Mucosa of descending colon (tissue), 3 donors: ENCODE measurements at regions not wholly inside any gene's neighbourhood (a gene's known extent, or its start where the extent isn't known, plus 50 kb on each side); places are given as distances from the start of the nearest gene placed in this dataset.

Source experiments
- ATAC-seq: fragments of 200-7000 bp; cut with Tn5 transposase; one replicate; pipeline ENCODE4 v1.9.1; 2020; ENCODE audit warnings: mild to moderate bottlenecking, moderate library complexity
- DNase-seq, 3 donors: peaks; one replicate each; pipeline ENCODE4 v3.0.0-alpha.2; 2020
- H3K36me3 ChIP-seq: fragments of 200-600 bp; one replicate; pipeline ENCODE4 v1.8.0; 2021; ENCODE audit warnings: low read depth, mild to moderate bottlenecking
- H3K4me1 ChIP-seq: fragments of 200-600 bp; one replicate; pipeline ENCODE4 v1.8.0; 2021; ENCODE audit warnings: low read depth, mild to moderate bottlenecking
- H3K4me3 ChIP-seq: fragments of 200-600 bp; one replicate; pipeline ENCODE4 v1.8.0; 2021; ENCODE audit warnings: mild to moderate bottlenecking
- H3K9me3 ChIP-seq: fragments of 200-600 bp; one replicate; pipeline ENCODE4 v1.8.0; 2021; ENCODE audit warnings: mild to moderate bottlenecking
- intact Hi-C, 2 donors: fragments of 100-400 bp; cut with DNase I in 1 of 2; cut with micrococcal nuclease in 1 of 2; formaldehyde crosslinking; loops; one replicate each; pipeline versions ENCODE4 v1.11.0 to v1.11.1; 2022; cut with DNase I, micrococcal nuclease
- TF ChIP-seq, protein P1 (sequence below): fragments of 200-600 bp; IDR thresholded peaks from one replicate; pipeline ENCODE4 v1.8.0; 2022; ENCODE audit warnings: antibody characterized with exemption, mild to moderate bottlenecking
- donor health status: DM: no; HTN: no; CAD: no; lungs with moderate emphysema.
- donor health status: DM: no; HTN: no; CAD: no.
- donor health status: DM: no; HTN: yes; CAD: no.

DNA sequence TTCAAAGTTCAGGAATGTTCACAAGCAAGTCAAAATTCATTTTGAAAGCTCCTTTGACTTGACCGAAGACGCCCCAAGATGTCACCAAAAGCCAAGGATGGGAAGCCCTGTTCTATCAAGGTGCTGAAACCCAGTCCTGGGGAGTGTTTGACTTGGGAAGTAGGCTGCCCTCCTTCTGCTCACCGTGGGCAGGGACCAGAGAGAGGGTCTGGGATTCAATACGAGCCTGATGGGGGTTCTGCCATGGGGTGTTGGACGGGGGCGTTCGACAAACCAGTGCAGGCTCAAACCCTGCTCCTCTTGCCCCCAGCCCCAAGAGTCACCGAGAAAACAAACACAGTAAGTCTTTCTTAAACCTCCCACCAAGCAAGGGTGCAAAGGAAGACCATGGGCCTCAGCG, 150.1 kb upstream of the DIO3 start:
- DNase-seq (no peak), ATAC-seq (no peak)
- Histone ChIP-seq H3K36me3 (no peaks in the 10 kb centered on the region), H3K4me3 (no peak overlapping the region), H3K9me3 (no peaks in the 10 kb centered on the region), H3K4me1 (no peaks in the 10 kb centered on the region)
- intact Hi-C loops: no loop called here
- TF ChIP-seq, protein P1, sequence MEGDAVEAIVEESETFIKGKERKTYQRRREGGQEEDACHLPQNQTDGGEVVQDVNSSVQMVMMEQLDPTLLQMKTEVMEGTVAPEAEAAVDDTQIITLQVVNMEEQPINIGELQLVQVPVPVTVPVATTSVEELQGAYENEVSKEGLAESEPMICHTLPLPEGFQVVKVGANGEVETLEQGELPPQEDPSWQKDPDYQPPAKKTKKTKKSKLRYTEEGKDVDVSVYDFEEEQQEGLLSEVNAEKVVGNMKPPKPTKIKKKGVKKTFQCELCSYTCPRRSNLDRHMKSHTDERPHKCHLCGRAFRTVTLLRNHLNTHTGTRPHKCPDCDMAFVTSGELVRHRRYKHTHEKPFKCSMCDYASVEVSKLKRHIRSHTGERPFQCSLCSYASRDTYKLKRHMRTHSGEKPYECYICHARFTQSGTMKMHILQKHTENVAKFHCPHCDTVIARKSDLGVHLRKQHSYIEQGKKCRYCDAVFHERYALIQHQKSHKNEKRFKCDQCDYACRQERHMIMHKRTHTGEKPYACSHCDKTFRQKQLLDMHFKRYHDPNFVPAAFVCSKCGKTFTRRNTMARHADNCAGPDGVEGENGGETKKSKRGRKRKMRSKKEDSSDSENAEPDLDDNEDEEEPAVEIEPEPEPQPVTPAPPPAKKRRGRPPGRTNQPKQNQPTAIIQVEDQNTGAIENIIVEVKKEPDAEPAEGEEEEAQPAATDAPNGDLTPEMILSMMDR: no peak

- Histone ChIP-seq H3K36me3 (no peaks in the 10 kb centered on the region), H3K9me3 (no peaks in the 10 kb centered on the region), H3K4me3 (no peak overlapping the region), H3K4me1 (no peaks in the 10 kb centered on the region)
- no peak for ATAC-seq
- intact Hi-C loops: no loop called here
- TF ChIP-seq, protein P1: no peak
- DNase-seq: no peak
Observed at GRCh38 chr14:101411779-101412178, 149.5 kb upstream of the DIO3 start.

GRCh38 chr14:101412739-101413138, 148.6 kb upstream of the DIO3 start:
- ATAC-seq (peak; percentile 63), DNase-seq (no peak)
- TF ChIP-seq, protein P1: no peak
- H3K9me3 ChIP-seq: no peaks in the 10 kb centered on the region
- H3K4me1 ChIP-seq: no peaks in the 10 kb centered on the region
- no peak overlapping the region for H3K4me3 ChIP-seq
- no peaks in the 10 kb centered on the region for H3K36me3 ChIP-seq
- intact Hi-C loops: no loop called here

DNA sequence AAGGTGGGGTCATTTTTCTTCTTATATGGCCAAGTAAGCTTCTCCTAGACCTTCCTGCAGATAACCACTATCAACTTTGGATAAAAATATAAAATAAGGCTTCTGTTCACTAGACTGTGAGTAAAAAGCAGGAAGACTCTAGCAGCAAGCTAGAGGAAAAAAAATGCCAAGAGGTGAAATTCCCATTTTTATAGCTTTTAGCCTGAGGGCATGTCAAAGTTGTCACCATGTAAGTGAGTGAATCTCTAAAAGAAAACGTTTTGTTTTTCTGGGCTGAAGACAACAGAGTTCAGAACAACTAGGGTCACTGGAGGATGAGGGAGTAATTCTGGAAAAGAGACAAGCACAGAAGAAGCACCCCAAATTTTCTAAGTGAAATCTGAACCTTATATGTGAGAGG, 143.9 kb upstream of the DIO3 start:
- Histone ChIP-seq H3K9me3 (no peaks in the 10 kb centered on the region), H3K36me3 (no peaks in the 10 kb centered on the region), H3K4me1 (no peaks in the 10 kb centered on the region), H3K4me3 (no peak overlapping the region)
- no peak for DNase-seq
- no peak for ATAC-seq
- TF ChIP-seq, protein P1: no peak
- intact Hi-C loops: no loop called here

- intact Hi-C loops: no loop called here
- H3K36me3 ChIP-seq: no peaks in the 10 kb centered on the region
- TF ChIP-seq, protein P1: no peak
- H3K9me3 ChIP-seq: no peaks in the 10 kb centered on the region
- no peaks in the 10 kb centered on the region for H3K4me1 ChIP-seq
- DNase-seq: no peak
- no peak for ATAC-seq
- H3K4me3 ChIP-seq: no peak overlapping the region
Observed at GRCh38 chr14:101418601-101419000, 142.7 kb upstream of the DIO3 start.

DNA sequence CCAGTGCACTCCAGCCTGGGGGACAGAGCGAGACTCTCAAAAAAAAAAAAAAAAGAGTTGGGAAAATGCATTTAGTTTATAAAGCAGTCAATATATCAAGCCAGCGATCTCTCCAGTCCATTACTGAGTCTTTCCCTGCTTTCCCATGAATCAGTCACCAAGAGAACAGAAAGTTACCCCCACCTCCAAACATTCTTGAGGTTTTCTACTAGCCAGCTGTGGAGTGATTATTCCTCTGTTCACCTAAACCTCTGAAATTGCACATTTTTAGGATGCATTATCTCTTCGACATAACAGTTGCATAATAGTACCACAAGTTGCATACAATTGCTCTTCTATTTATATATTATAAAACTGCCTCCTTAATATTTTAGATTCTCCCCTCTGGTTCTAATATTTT, 134.8 kb upstream of the DIO3 start:
- Histone ChIP-seq H3K4me3 (no peak overlapping the region), H3K4me1 (no peaks in the 10 kb centered on the region), H3K36me3 (no peaks in the 10 kb centered on the region), H3K9me3 (no peaks in the 10 kb centered on the region)
- ATAC-seq: no peak
- intact Hi-C loops: no loop called here
- no peak for DNase-seq
- TF ChIP-seq, protein P1: no peak
